HG03064 (cell line): ENCODE measurements at regions not wholly inside any gene's neighbourhood (a gene's known extent, or its start where the extent isn't known, plus 50 kb on each side); places are given as distances from the start of the nearest gene placed in this dataset.
"Not testable (repeated sequence)": the region's sequence is repeated elsewhere in the genome, so short reads cannot be mapped to it uniquely, and the experiment has no call there.

Experiments used
- ATAC-seq: cut with Tn5 transposase; IDR thresholded peaks from one replicate; pipeline ENCODE4 v1.9.1; 2021; ENCODE audit warnings: low read depth; ENCODE audit not compliant: unreplicated experiment

- not testable (repeated sequence) for ATAC-seq
Observed at GRCh38 chr12:74039138-74039537, 498.5 kb upstream of the ATXN7L3B start.

DNA sequence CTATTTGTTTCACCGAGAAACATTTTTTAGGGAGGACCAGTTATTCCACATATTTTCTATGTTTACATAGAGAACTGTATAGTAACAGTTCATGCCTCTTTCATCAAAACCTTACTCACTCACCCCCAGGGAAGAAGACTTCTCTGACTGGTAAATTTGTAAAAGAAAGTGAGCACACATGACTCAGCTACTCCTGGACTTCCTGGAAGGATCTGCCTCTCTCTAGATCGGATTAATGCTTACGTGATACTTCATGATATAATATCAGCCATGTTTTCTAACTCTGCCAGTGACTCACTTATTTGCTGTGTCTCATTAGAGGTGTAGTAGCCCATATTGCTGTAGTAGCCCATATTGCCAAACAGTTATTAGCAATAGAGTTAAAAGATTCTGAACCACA, 494.3 kb upstream of the ATXN7L3B start:
- ATAC-seq, result no peak

GRCh38 chr12:74049348-74049747, 488.3 kb upstream of the ATXN7L3B start:
- no peak for ATAC-seq

GRCh38 chr12:74051848-74052247, 485.8 kb upstream of the ATXN7L3B start:
- no peak for ATAC-seq

- ATAC-seq, result no peak
Observed at GRCh38 chr12:74066476-74066875, 471.2 kb upstream of the ATXN7L3B start.

GRCh38 chr12:74071182-74071581, 466.5 kb upstream of the ATXN7L3B start:
- no peak for ATAC-seq

DNA sequence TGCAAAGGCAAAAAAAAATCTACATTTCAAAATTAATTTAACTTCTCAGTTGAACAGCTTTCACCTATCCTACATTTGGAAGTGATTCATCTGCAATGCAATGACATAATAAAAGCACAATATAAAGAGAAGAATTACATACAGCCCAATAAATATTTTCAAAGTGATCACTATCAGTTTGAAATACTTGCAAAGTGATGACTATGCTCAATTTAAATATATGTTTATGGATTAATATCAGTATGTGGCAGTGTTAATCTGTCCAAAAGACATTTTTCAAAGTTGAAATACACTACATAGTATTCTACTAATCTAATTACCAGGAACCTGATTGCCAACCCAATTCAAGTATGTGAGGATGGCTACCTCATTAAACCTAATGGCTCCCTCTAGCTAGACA, 460.7 kb upstream of the ATXN7L3B start:
- ATAC-seq, result no peak

- ATAC-seq, result no peak
Observed at GRCh38 chr12:74105434-74105833, 432.2 kb upstream of the ATXN7L3B start.

DNA sequence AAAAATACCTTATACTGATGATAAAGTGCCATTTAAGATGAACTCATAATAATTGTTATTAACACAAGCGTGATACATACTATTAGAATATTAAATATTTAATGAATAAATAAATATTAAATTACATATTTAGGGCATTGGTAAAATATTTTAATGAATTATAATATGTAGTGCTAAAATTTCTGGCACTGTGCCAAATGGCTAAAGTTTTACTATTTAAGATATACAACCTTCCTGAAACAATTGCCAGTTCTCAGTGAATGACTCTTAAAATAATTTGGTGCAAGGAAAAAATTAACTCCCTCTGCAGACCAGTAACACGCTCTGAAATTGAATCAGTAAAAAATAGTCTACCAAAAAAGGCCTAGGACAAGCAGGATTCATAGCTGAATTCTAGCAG, 428.9 kb upstream of the ATXN7L3B start:
- no peak for ATAC-seq

- ATAC-seq, result no peak
Observed at GRCh38 chr12:74111688-74112360, 425.8 kb upstream of the ATXN7L3B start.

DNA sequence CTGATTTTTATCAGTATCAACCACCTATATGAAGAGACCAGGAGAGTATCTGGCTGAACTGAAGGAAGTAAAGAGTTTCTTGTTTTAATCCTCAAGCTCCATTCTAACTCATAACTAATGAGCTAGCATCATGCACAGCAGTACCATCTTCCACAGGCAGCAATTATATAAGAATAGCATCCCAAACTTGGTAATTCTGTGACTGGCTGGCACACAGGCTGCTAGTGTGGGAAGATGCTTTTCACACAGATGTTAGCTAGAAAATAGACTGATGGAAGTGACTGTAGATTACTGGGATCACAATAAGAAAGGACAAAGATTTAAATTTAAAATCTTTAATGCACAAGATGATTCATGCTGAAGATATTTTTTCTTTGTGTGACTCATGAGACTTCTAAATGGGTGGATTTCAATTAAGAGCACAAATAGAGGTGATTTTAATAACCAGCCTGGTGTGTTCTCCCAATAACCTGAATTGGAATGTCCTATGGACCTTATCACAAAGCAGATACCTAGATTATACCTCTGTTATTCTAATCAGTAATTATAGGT, 417.7 kb upstream of the ATXN7L3B start:
- ATAC-seq, result no peak

DNA sequence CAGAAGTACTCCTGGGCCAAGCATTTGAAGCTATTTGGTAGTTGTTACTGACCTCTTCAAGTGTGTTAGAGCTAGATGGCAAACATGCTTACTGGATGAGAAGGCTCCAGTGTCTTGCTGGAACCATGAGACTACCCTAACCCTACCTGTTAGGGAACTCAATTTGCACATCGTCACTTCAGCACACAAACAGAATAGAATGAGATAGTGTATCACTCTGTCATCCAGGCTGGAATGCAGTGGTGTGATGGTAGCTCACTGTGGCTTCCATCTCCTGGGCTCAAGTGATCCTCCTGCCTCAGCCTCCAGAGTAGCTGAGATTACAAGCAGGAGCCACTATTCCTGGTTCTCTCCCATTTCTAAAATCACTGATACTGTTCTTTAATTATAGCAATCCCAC, 417.0 kb upstream of the ATXN7L3B start:
- no peak for ATAC-seq

- ATAC-seq, result no peak
Observed at GRCh38 chr12:74129702-74130101, 407.9 kb upstream of the ATXN7L3B start.

DNA sequence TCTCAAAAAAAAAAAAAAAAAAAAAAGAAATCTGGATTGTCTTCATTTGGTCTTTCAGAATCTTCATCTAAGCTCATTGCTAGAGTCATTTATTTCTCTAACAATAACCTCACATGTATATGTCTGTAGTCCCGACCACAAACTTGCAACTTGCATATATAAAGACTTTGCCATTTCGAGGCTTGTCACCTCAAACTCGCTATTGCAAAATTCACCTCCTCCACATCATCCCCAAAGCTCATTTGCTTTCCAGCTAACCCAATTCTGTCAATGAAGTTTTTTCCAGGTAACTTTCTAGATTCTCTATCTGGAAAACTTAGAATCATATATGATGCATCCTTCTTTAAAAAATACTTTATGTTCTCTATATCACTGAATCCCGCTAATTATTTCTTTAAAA, 393.2 kb upstream of the ATXN7L3B start:
- no peak for ATAC-seq

- no peak for ATAC-seq
Observed at GRCh38 chr12:74145328-74145727, 392.3 kb upstream of the ATXN7L3B start.

GRCh38 chr12:74148849-74149248, 388.8 kb upstream of the ATXN7L3B start:
- ATAC-seq, result no peak

DNA sequence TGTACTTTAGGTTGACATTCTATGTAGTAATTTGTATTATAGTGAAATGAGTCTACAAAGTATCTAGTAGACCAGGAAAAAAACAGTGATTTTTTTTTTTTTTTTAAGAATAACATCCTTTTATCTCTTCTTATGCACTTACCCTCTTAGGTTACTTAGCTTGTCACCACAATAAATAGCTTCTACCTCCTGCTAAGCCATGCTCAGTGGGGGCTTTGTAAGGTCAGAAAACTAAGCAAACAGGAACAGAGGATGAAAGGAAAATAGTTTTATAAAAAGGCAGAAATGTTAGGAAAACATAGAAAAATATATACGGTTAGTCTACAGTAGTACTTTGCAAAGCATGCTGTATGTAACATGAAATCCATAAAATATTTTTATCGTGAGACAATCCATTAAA, 385.3 kb upstream of the ATXN7L3B start:
- no peak for ATAC-seq

- ATAC-seq, result no peak
Observed at GRCh38 chr12:74166096-74166495, 371.5 kb upstream of the ATXN7L3B start.

DNA sequence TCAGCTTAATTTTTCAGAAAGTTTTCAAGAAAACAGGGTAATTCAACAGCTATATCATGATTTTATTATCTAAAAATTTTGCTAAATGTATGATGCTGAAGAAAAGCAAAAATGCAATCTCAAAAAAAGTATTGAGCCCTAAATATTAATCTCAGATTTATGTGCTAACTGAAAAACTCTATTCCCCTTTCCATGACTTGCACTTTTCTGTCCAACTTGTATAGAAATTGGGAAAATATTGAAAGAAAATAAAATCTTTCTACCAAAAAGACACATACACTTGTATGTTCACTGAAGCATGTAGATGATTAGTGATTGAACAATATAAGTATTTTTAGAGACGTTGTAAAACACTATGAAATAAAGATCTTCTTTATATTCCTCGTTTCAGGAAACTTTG, 368.0 kb upstream of the ATXN7L3B start:
- no peak for ATAC-seq

- no peak for ATAC-seq
Observed at GRCh38 chr12:74170645-74171477, 366.8 kb upstream of the ATXN7L3B start.

GRCh38 chr12:74171478-74171909, 366.1 kb upstream of the ATXN7L3B start:
- ATAC-seq, result no peak

DNA sequence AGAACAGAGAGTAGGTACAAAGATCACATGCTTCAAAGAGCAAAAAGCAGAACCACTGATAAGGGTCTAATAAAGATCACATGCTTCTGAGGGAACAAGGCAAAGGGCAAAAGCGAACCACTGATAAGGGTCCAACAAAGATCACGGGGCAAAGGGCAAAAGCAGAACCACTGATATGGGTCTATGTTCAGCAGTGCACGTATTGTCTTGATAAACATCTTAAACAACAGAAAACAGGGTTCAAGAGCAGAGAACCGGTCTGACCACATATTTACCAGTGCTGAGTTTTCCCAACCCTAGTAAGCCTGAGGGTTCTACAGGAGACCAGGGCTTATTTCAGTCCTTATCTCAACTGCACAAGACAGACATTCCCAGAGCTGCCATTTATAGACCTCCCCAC, 362.7 kb upstream of the ATXN7L3B start:
- ATAC-seq, result not testable (repeated sequence)
